K562 (cell line): ENCODE measurements at regions not wholly inside any gene's neighbourhood (a gene's known extent, or its start where the extent isn't known, plus 50 kb on each side); places are given as distances from the start of the nearest gene placed in this dataset.

Experiments used
- ATAC-seq: fragments of 200-7000 bp; cut with Tn5 transposase; 3 replicates; pipeline ENCODE4 v1.9.1; 2020; ENCODE audit warnings: moderate library complexity
- BruUV-seq: library from RNA; stranded (reverse); fragments of 400-500 nt; replicated peaks from 2 replicates; lab custom pipeline; 2021; lab: Mats Ljungman, UMichigan
- CTCF ChIA-PET: fragments of 300-600 bp; formaldehyde crosslinking; extraction: SDS; loops from one replicate; lab custom pipeline; 2021; ENCODE audit warnings: low intra/inter-chr PET ratio; lab: Yijun Ruan, JAX
- POLR2A ChIA-PET: fragments of 300-600, 350-650 bp; sonication (Branson Sonifier 250); formaldehyde crosslinking; extraction: SDS; loops from one replicate; lab custom pipeline; 2021; ENCODE audit warnings: antibody characterized with exemption, inconsistent platforms; lab: Yijun Ruan, JAX
- DNase-seq, 4 experiments: peaks; one replicate each; pipeline versions ENCODE4 v3.0.0 to v3.0.0-alpha.2; 2011 to 2018; ENCODE audit warnings: low spot score in 3 of 4, mixed read lengths in 3 of 4; ENCODE audit errors: extremely low read depth in 1 of 4
- FAIRE-seq: peaks from 2 replicates; lab custom pipeline; 2011; peaks lifted over from hg19 to GRCh38; lab: Jason Lieb, UNC
- H2AFZ ChIP-seq: 2 replicates; pipeline ENCODE4 v1.6.0; 2011; ENCODE audit warnings: low read depth, low read length, control low read depth, inconsistent platforms
- H3K27ac ChIP-seq: fragments of 200-600 bp; 3 replicates; pipeline ENCODE4 v1.8.0; 2011; ENCODE audit warnings: low read depth, mild to moderate bottlenecking, control low read depth, inconsistent platforms, low read length, moderate library complexity, mixed read lengths; ENCODE audit errors: extremely low read depth
- H3K27me3 ChIP-seq, 2 experiments: fragments of 300-600 bp in 1 of 2; 2 replicates in 1 of 2; 3 replicates in 1 of 2; pipeline versions ENCODE4 v1.6.0 to v1.8.0; 2011; ENCODE audit warnings: inconsistent platforms in 2 of 2, low read length in 2 of 2, mild to moderate bottlenecking in 1 of 2, mixed read lengths in 1 of 2, moderate library complexity in 1 of 2; ENCODE audit not compliant: control insufficient read depth in 2 of 2, insufficient read depth in 2 of 2
- H3K36me3 ChIP-seq: fragments of 300-600 bp; 3 replicates; pipeline ENCODE4 v1.8.0; 2011; ENCODE audit warnings: mild to moderate bottlenecking, low read length, inconsistent platforms; ENCODE audit not compliant: control insufficient read depth, insufficient read depth
- H3K4me1 ChIP-seq, 2 experiments: fragments of 200-600 bp in 1 of 2; replicated peaks in 1 of 2; 2 replicates in 1 of 2; 3 replicates in 1 of 2; pipeline versions ENCODE4 v1.5.1 to v1.8.0; 2011; ENCODE audit warnings: inconsistent platforms in 2 of 2, low read length in 2 of 2, mild to moderate bottlenecking in 1 of 2, mixed read lengths in 1 of 2, moderate library complexity in 1 of 2; ENCODE audit not compliant: control insufficient read depth in 2 of 2, insufficient read depth in 2 of 2
- H3K4me2 ChIP-seq: 2 replicates; pipeline ENCODE4 v1.6.1; 2011; ENCODE audit warnings: low read length, control low read depth, inconsistent platforms, mixed read lengths; ENCODE audit not compliant: insufficient read depth
- H3K4me3 ChIP-seq: fragments of 200-600 bp; sonication (generic), shearing (Covaris generic); 2 replicates; pipeline ENCODE4 v1.5.1; 2016; ENCODE audit warnings: control low read depth, inconsistent platforms
- H3K79me2 ChIP-seq: fragments of 200-600 bp; 3 replicates; pipeline ENCODE4 v1.8.0; 2011; ENCODE audit warnings: low read length, inconsistent platforms; ENCODE audit not compliant: control insufficient read depth, insufficient read depth
- H3K9ac ChIP-seq, 2 experiments: 2 replicates each; pipeline versions ENCODE4 v1.6.0 to v1.6.1; 2011; ENCODE audit warnings: low read depth in 2 of 2, low read length in 2 of 2, control low read depth in 1 of 2, inconsistent platforms in 1 of 2, mild to moderate bottlenecking in 1 of 2, mixed read lengths in 1 of 2; ENCODE audit not compliant: insufficient read depth in 1 of 2
- H3K9me1 ChIP-seq: one replicate; pipeline ENCODE4 v1.6.0; 2011; ENCODE audit warnings: inconsistent platforms, mild to moderate bottlenecking, low read length, moderate library complexity; ENCODE audit not compliant: control insufficient read depth, insufficient read depth
- H3K9me3 ChIP-seq: replicated peaks from 2 replicates; pipeline ENCODE4 v1.5.1; 2011; ENCODE audit warnings: low read depth, low read length, inconsistent platforms; ENCODE audit not compliant: control insufficient read depth, insufficient read depth
- H4K20me1 ChIP-seq: replicated peaks from 2 replicates; pipeline ENCODE4 v1.6.1; 2011; ENCODE audit warnings: low read length, inconsistent platforms, mixed read lengths; ENCODE audit not compliant: control insufficient read depth, insufficient read depth
- DNMT1 ChIP-seq: fragments of 450-650 bp; IDR thresholded peaks from 2 replicates; pipeline ENCODE4 v1.6.1; 2016; ENCODE audit warnings: antibody characterized with exemption, mild to moderate bottlenecking
- HCFC1 ChIP-seq: IDR thresholded peaks from 2 replicates; pipeline ENCODE4 v1.6.1; 2012; ENCODE audit warnings: low read depth, low read length, improper control_type of control experiment
- NUFIP1 ChIP-seq: fragments of 450-650 bp; IDR thresholded peaks from 2 replicates; pipeline ENCODE4 v1.6.1; 2018; ENCODE audit not compliant: partially characterized antibody
- PHF8 ChIP-seq: fragments of 200-600 bp; sonication (generic); IDR thresholded peaks from 2 replicates; pipeline ENCODE4 v1.6.1; 2012; ENCODE audit warnings: mixed run types, mild to moderate bottlenecking, inconsistent platforms, low read length, moderate library complexity, borderline replicate concordance
- RBFOX2 ChIP-seq: fragments of 200-400 bp; formaldehyde crosslinking; IDR thresholded peaks from 2 replicates; pipeline ENCODE4 v1.6.1; 2017; ENCODE audit warnings: low read depth, mild to moderate bottlenecking, low read length, moderate library complexity
- SMC3 ChIP-seq: conservative IDR thresholded peaks from 2 replicates; pipeline ENCODE4 v1.6.1; 2011; ENCODE audit warnings: low read depth, low read length, improper control_type of control experiment; ENCODE audit not compliant: insufficient read depth
- ZBTB33 ChIP-seq: sonication (generic); formaldehyde crosslinking; IDR thresholded peaks from 2 replicates; pipeline ENCODE4 v1.8.1; 2023; ENCODE audit warnings: mild to moderate bottlenecking, missing genetic modification reagents
- ZBTB7A ChIP-seq: IDR thresholded peaks from 2 replicates; pipeline ENCODE4 v1.6.1; 2011; ENCODE audit warnings: low read depth, mild to moderate bottlenecking, low read length, moderate library complexity, borderline replicate concordance; ENCODE audit not compliant: control insufficient read depth
- ZNF354B ChIP-seq: fragments of 250-450 bp; sonication (Bioruptor Pico); IDR thresholded peaks from 2 replicates; pipeline ENCODE4 v1.4.0; 2020
- ZNF57 ChIP-seq: fragments of 450-650 bp; formaldehyde crosslinking; IDR thresholded peaks from 2 replicates; pipeline ENCODE4 v1.4.0; 2020; ENCODE audit warnings: mild to moderate bottlenecking, moderate library complexity
- WGBS: fragments of 100-300 bp; shearing (Covaris generic); methylation state at CpG from one replicate; pipeline ENCODE4 v1.1.6; 2016; ENCODE audit warnings: low coverage, mixed read lengths; ENCODE audit not compliant: insufficient coverage; ENCODE audit errors: missing lambda C conversion rate; 5-methylcytosine and 5-hydroxymethylcytosine counted together
- in situ Hi-C: fragments of 300-500 bp; cut with MboI; formaldehyde crosslinking; loops from 4 replicates; pipeline ENCODE4 v1.15.0; 2018; ENCODE audit warnings: inconsistent platforms, mixed read lengths
- intact Hi-C: fragments of 100-400 bp; cut with micrococcal nuclease; formaldehyde crosslinking; loops from 2 replicates; pipeline ENCODE4 v1.14.2; 2022
- TF ChIP-seq, protein P1 (sequence below): sonication (generic); formaldehyde crosslinking; IDR thresholded peaks from 2 replicates; pipeline ENCODE4 v1.8.1; 2023; ENCODE audit warnings: mild to moderate bottlenecking, missing genetic modification reagents

DNA sequence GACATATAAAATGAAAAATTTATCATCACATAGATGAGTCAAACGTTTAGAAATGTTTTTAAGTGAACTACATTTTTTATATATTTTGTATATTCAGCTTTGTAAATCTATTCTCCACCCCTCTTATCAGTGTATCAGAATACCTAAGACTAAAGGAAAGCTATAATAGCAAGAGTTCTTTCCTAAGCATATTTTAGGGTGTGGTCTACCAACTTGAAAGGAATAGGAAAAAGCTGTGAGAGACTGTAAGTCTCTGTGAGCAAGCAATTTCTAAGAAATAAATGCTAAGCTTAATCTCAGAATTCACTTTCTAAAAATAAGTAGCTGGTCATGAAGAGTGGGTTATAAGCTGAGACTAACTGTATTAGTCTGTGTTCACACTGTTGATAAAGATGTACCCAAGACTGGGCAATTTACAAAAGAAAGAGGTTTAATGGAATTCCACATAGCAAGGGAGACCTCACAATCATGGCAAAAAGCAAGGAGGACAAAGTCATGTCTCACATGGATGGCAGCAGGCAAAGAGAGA is 175.4 kb upstream of the PREP start:
- Histone ChIP-seq H3K79me2 (no peaks in the 10 kb centered on the region), H3K36me3 (no peaks in the 10 kb centered on the region), H2AFZ (no peak overlapping the region), H3K4me2 (no peak overlapping the region), H3K27me3 (no peaks in the 10 kb centered on the region; a peak in 1 of 5 replicates), H3K4me1 (no peaks in the 10 kb centered on the region), H4K20me1 (no peaks in the 10 kb centered on the region), H3K4me3 (no peak overlapping the region), H3K9ac (no peak overlapping the region), H3K27ac (no peak overlapping the region), H3K9me3 (no peaks in the 10 kb centered on the region), H3K9me1 (no peaks in the 10 kb centered on the region)
- no peak for DNase-seq
- ChIA-PET CTCF (no interaction called here), POLR2A (no interaction called here)
- BruUV-seq: no TSS peak
- FAIRE-seq: no peak
- intact Hi-C loops (no loop called here), in situ Hi-C loops (no loop called here)
- WGBS: 5% methylated on average over 1 of the region's 1 CpG
- ATAC-seq: no peak
- TF ChIP-seq NUFIP1 (no peak), ZNF57 (CRISPR knock-in tag) (no peak), PHF8 (no peak), HCFC1 (no peak), SMC3 (no peak)

- Histone ChIP-seq H3K9me1 (no peaks in the 10 kb centered on the region), H3K27ac (no peak overlapping the region), H3K4me1 (no peaks in the 10 kb centered on the region), H4K20me1 (no peaks in the 10 kb centered on the region), H3K9ac (no peak overlapping the region), H2AFZ (no peak overlapping the region)
- POLR2A ChIA-PET: no interaction called here
- no peak for ATAC-seq
- TF ChIP-seq ZBTB7A (no peak), RBFOX2 (no peak), ZNF354B (CRISPR knock-in tag) (no peak), ZBTB33 (CRISPR knock-in tag) (no peak), DNMT1 (no peak)
- TF ChIP-seq, protein P1, sequence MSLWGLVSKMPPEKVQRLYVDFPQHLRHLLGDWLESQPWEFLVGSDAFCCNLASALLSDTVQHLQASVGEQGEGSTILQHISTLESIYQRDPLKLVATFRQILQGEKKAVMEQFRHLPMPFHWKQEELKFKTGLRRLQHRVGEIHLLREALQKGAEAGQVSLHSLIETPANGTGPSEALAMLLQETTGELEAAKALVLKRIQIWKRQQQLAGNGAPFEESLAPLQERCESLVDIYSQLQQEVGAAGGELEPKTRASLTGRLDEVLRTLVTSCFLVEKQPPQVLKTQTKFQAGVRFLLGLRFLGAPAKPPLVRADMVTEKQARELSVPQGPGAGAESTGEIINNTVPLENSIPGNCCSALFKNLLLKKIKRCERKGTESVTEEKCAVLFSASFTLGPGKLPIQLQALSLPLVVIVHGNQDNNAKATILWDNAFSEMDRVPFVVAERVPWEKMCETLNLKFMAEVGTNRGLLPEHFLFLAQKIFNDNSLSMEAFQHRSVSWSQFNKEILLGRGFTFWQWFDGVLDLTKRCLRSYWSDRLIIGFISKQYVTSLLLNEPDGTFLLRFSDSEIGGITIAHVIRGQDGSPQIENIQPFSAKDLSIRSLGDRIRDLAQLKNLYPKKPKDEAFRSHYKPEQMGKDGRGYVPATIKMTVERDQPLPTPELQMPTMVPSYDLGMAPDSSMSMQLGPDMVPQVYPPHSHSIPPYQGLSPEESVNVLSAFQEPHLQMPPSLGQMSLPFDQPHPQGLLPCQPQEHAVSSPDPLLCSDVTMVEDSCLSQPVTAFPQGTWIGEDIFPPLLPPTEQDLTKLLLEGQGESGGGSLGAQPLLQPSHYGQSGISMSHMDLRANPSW (CRISPR knock-in tag): no peak
- TF ChIP-seq, all 486 proteins: peak for 0
- FAIRE-seq: no peak
- 0% methylated on average over 2 of the region's 2 CpGs for WGBS
- Histone ChIP-seq H3K36me3 (no peaks in the 10 kb centered on the region), H3K4me3 (no peak overlapping the region), H3K9me3 (no peaks in the 10 kb centered on the region), H3K79me2 (no peaks in the 10 kb centered on the region), H3K27me3 (no peaks in the 10 kb centered on the region; a peak in 2 of 5 replicates), H3K4me2 (no peak overlapping the region)
- CTCF ChIA-PET: no interaction called here
- no TSS peak for BruUV-seq
- intact Hi-C loops (loop anchor here (1.0 kb wide), 1 partner anchor 14 kb away; no protein-coding TSS in a partner anchor), in situ Hi-C loops (no loop called here)
- DNase-seq: no peak
Observed at GRCh38 chr6:105573556-105573955, 170.7 kb upstream of the PREP start.
